WTC11 (cell line): ENCODE measurements at regions not wholly inside any gene's neighbourhood (a gene's known extent, or its start where the extent isn't known, plus 50 kb on each side); places are given as distances from the start of the nearest gene placed in this dataset.

ENCODE experiments used
- ATAC-seq: fragments of 200-7000 bp; cut with Tn5 transposase; 2 replicates; pipeline ENCODE4 v1.10.0; 2021; ENCODE audit warnings: mild to moderate bottlenecking, moderate library complexity
- CTCF ChIA-PET: fragments of 300-600 bp; sonication (Branson Sonifier 250); formaldehyde crosslinking; loops from one replicate; lab custom pipeline; 2021; ENCODE audit warnings: antibody characterized with exemption; lab: Charles Lee
- POLR2A ChIA-PET: fragments of 350-600 bp; sonication (Branson Sonifier 250); formaldehyde crosslinking; loops from one replicate; lab custom pipeline; 2021; ENCODE audit warnings: antibody characterized with exemption; lab: Charles Lee
- DNase-seq: peaks from one replicate; pipeline ENCODE4 v3.0.0; 2021; ENCODE audit warnings: low spot score
- H3K27ac Mint-ChIP-seq: 2 replicates; pipeline ENCODE4 v1.8.0; 2021; ENCODE audit warnings: mixed read lengths
- H3K27me3 Mint-ChIP-seq: 2 replicates; pipeline ENCODE4 v1.8.0; 2021; ENCODE audit warnings: low read depth, mild to moderate bottlenecking, moderate library complexity, mixed read lengths
- H3K36me3 Mint-ChIP-seq: 2 replicates; pipeline ENCODE4 v1.8.0; 2021; ENCODE audit warnings: mixed read lengths
- H3K4me1 Mint-ChIP-seq: 2 replicates; pipeline ENCODE4 v1.8.0; 2022; ENCODE audit warnings: mixed read lengths
- H3K4me3 Mint-ChIP-seq: 2 replicates; pipeline ENCODE4 v1.8.0; 2021; ENCODE audit warnings: mild to moderate bottlenecking, moderate library complexity, mixed read lengths
- H3K9me3 Mint-ChIP-seq: 2 replicates; pipeline ENCODE4 v1.8.0; 2021; ENCODE audit warnings: mixed read lengths
- CREB1 ChIP-seq: sonication (generic); formaldehyde crosslinking; IDR thresholded peaks from 2 replicates; pipeline ENCODE4 v1.8.0; 2023; ENCODE audit warnings: mild to moderate bottlenecking, missing genetic modification reagents
- EMX1 ChIP-seq: fragments of 250-450 bp; sonication (Bioruptor Pico); IDR thresholded peaks from 2 replicates; pipeline ENCODE4 v1.8.0; 2021; ENCODE audit warnings: mild to moderate bottlenecking
- ETV6 ChIP-seq: sonication (generic); formaldehyde crosslinking; IDR thresholded peaks from 2 replicates; pipeline ENCODE4 v1.8.1; 2022; ENCODE audit warnings: mild to moderate bottlenecking, missing genetic modification reagents
- GABPB1 ChIP-seq: sonication (generic); formaldehyde crosslinking; IDR thresholded peaks from 2 replicates; pipeline ENCODE4 v1.8.1; 2023; ENCODE audit warnings: mild to moderate bottlenecking, missing genetic modification reagents
- GRHL2 ChIP-seq: fragments of 250-450 bp; sonication (Bioruptor Pico); IDR thresholded peaks from 2 replicates; pipeline ENCODE4 v1.8.0; 2022; ENCODE audit warnings: mild to moderate bottlenecking, moderate library complexity; ENCODE audit not compliant: insufficient replicate concordance, severe bottlenecking
- GTF2I ChIP-seq: fragments of 250-450 bp; sonication (Bioruptor Pico); conservative IDR thresholded peaks from 2 replicates; pipeline ENCODE4 v1.4.0; 2021; ENCODE audit warnings: mild to moderate bottlenecking
- NFE2L1 ChIP-seq: sonication (generic); formaldehyde crosslinking; IDR thresholded peaks from 2 replicates; pipeline ENCODE4 v1.8.1; 2023; ENCODE audit warnings: missing genetic modification reagents
- NR1H2 ChIP-seq: sonication (generic); formaldehyde crosslinking; IDR thresholded peaks from 2 replicates; pipeline ENCODE4 v1.9.0; 2021; ENCODE audit warnings: mild to moderate bottlenecking, moderate library complexity, missing genetic modification reagents
- SMAD3 ChIP-seq: sonication (generic); formaldehyde crosslinking; IDR thresholded peaks from 2 replicates; pipeline ENCODE4 v1.8.0; 2022; ENCODE audit warnings: missing genetic modification reagents, mild to moderate bottlenecking, borderline replicate concordance
- SMAD4 ChIP-seq: sonication (generic); formaldehyde crosslinking; IDR thresholded peaks from 2 replicates; pipeline ENCODE4 v1.8.0; 2022; ENCODE audit warnings: mild to moderate bottlenecking, missing genetic modification reagents
- SOX15 ChIP-seq: fragments of 250-450 bp; sonication (Bioruptor Pico); IDR thresholded peaks from 2 replicates; pipeline ENCODE4 v1.9.0; 2021; ENCODE audit warnings: mild to moderate bottlenecking
- TCF7 ChIP-seq: sonication (generic); formaldehyde crosslinking; IDR thresholded peaks from 2 replicates; pipeline ENCODE4 v1.8.0; 2022; ENCODE audit warnings: mild to moderate bottlenecking, low read depth, missing genetic modification reagents, moderate library complexity
- TEAD4 ChIP-seq: sonication (generic); formaldehyde crosslinking; IDR thresholded peaks from 2 replicates; pipeline ENCODE4 v1.8.0; 2022; ENCODE audit warnings: mild to moderate bottlenecking, missing genetic modification reagents
- TP53 ChIP-seq: sonication (generic); formaldehyde crosslinking; IDR thresholded peaks from 2 replicates; pipeline ENCODE4 v1.8.1; 2023; ENCODE audit warnings: mild to moderate bottlenecking, missing genetic modification reagents
- ZNF219 ChIP-seq: sonication (generic); formaldehyde crosslinking; IDR thresholded peaks from 2 replicates; pipeline ENCODE4 v1.8.0; 2023; ENCODE audit warnings: missing genetic modification reagents, mild to moderate bottlenecking, borderline replicate concordance
- ZNF232 ChIP-seq: sonication (generic); formaldehyde crosslinking; IDR thresholded peaks from 2 replicates; pipeline ENCODE4 v1.8.0; 2022; ENCODE audit warnings: mild to moderate bottlenecking, missing genetic modification reagents
- ZNF317 ChIP-seq: sonication (generic); formaldehyde crosslinking; IDR thresholded peaks from 2 replicates; pipeline ENCODE4 v1.8.1; 2023; ENCODE audit warnings: low read depth, mild to moderate bottlenecking, moderate library complexity, missing genetic modification reagents, borderline replicate concordance
- TF ChIP-seq, protein P1 (sequence below): sonication (generic); formaldehyde crosslinking; IDR thresholded peaks from 2 replicates; pipeline ENCODE4 v1.8.0; 2023; ENCODE audit warnings: missing genetic modification reagents, mild to moderate bottlenecking, borderline replicate concordance
- TF ChIP-seq, protein P2 (sequence below): fragments of 250-450 bp; sonication (Bioruptor Pico); IDR thresholded peaks from 2 replicates; pipeline ENCODE4 v1.9.0; 2021; ENCODE audit warnings: moderate library complexity, mild to moderate bottlenecking, inconsistent platforms, borderline replicate concordance
- TF ChIP-seq, protein P3 (sequence below): sonication (generic); formaldehyde crosslinking; IDR thresholded peaks from 2 replicates; pipeline ENCODE4 v1.8.0; 2023; ENCODE audit warnings: missing genetic modification reagents
- TF ChIP-seq, protein P4 (sequence below): fragments of 200-600 bp; IDR thresholded peaks from 2 replicates; pipeline ENCODE4 v1.8.0; 2022; ENCODE audit warnings: antibody characterized with exemption
- TF ChIP-seq, protein P5 (sequence below): fragments of 250-450 bp; sonication (Bioruptor Pico); IDR thresholded peaks from 2 replicates; pipeline ENCODE4 v1.8.0; 2021; ENCODE audit warnings: mild to moderate bottlenecking
- TF ChIP-seq, protein P6 (sequence below): sonication (generic); formaldehyde crosslinking; IDR thresholded peaks from 2 replicates; pipeline ENCODE4 v1.8.1; 2023; ENCODE audit warnings: mild to moderate bottlenecking, missing genetic modification reagents, moderate library complexity
- TF ChIP-seq, protein P7 (sequence below): sonication (generic); formaldehyde crosslinking; IDR thresholded peaks from 2 replicates; pipeline ENCODE4 v1.8.1; 2022; ENCODE audit warnings: low read depth, missing genetic modification reagents, borderline replicate concordance

DNA sequence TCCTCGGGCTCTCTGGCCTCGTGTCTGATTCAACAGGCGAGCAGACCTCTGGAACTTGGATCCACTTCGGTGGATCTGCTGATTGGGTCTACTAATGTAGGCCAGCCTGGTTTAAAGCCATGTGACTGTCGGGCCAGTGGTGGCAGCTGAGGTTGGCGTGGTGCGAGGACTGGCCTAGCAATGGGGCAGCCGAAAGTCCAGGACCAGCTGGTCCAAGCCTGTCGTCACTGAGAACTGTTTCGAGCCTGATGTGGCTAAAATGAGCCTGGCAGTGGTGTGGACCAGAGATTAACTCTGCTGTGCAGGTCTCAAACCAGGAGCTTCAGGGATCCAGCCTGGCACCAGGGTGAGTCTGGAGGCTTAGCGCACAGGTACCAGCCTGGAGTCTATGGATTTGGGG lies 56.4 kb upstream of the ROBO1 start (continued):
- no peak for TF ChIP-seq ZNF219 (CRISPR knock-in tag)
- TF ChIP-seq, protein P1, sequence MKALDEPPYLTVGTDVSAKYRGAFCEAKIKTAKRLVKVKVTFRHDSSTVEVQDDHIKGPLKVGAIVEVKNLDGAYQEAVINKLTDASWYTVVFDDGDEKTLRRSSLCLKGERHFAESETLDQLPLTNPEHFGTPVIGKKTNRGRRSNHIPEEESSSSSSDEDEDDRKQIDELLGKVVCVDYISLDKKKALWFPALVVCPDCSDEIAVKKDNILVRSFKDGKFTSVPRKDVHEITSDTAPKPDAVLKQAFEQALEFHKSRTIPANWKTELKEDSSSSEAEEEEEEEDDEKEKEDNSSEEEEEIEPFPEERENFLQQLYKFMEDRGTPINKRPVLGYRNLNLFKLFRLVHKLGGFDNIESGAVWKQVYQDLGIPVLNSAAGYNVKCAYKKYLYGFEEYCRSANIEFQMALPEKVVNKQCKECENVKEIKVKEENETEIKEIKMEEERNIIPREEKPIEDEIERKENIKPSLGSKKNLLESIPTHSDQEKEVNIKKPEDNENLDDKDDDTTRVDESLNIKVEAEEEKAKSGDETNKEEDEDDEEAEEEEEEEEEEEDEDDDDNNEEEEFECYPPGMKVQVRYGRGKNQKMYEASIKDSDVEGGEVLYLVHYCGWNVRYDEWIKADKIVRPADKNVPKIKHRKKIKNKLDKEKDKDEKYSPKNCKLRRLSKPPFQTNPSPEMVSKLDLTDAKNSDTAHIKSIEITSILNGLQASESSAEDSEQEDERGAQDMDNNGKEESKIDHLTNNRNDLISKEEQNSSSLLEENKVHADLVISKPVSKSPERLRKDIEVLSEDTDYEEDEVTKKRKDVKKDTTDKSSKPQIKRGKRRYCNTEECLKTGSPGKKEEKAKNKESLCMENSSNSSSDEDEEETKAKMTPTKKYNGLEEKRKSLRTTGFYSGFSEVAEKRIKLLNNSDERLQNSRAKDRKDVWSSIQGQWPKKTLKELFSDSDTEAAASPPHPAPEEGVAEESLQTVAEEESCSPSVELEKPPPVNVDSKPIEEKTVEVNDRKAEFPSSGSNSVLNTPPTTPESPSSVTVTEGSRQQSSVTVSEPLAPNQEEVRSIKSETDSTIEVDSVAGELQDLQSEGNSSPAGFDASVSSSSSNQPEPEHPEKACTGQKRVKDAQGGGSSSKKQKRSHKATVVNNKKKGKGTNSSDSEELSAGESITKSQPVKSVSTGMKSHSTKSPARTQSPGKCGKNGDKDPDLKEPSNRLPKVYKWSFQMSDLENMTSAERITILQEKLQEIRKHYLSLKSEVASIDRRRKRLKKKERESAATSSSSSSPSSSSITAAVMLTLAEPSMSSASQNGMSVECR (CRISPR knock-in tag), result no peak
- TF ChIP-seq, protein P2, sequence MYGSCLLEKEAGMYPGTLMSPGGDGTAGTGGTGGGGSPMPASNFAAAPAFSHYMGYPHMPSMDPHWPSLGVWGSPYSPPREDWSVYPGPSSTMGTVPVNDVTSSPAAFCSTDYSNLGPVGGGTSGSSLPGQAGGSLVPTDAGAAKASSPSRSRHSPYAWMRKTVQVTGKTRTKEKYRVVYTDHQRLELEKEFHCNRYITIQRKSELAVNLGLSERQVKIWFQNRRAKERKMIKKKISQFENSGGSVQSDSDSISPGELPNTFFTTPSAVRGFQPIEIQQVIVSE (CRISPR knock-in tag), result no peak
- TF ChIP-seq, protein P3, sequence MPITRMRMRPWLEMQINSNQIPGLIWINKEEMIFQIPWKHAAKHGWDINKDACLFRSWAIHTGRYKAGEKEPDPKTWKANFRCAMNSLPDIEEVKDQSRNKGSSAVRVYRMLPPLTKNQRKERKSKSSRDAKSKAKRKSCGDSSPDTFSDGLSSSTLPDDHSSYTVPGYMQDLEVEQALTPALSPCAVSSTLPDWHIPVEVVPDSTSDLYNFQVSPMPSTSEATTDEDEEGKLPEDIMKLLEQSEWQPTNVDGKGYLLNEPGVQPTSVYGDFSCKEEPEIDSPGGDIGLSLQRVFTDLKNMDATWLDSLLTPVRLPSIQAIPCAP, result no peak
- TF ChIP-seq TCF7 (CRISPR knock-in tag), result no peak
- TF ChIP-seq ZNF317, result no peak

DNA sequence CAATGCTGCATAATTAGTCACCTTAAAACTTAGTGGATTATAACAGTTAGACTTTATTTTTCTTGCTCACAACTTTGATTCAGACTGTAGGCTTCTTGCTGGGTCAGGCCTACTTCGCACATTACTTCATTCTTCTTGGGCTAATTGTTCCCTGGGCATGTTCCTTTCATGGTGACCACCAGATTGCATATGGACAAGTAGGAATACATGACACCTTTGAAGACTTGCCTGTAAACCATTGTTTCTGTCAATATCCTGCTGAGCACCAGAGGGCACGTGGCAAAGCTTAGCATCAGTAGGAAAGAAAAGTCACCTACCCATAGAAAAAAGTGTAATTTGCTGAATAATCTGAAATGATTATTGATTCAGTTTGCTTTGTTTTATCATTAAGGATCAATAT lies 54.3 kb upstream of the ROBO1 start:
- Mint-ChIP-seq H3K36me3 (no peaks in the 10 kb centered on the region), H3K9me3 (peaks cover 1% of the 10 kb centered on the region; the same call in 1 of the 2 replicates), H3K27ac (no peak overlapping the region), H3K27me3 (no peaks in the 10 kb centered on the region; the same call in 1 of the 2 replicates), H3K4me3 (no peak overlapping the region), H3K4me1 (peaks cover 4% of the 10 kb centered on the region)
- ChIA-PET CTCF (no interaction called here), POLR2A (no interaction called here)
- TF ChIP-seq GTF2I (CRISPR knock-in tag) (no peak), EMX1 (CRISPR knock-in tag) (no peak), NR1H2 (no peak), GRHL2 (CRISPR knock-in tag) (no peak), TEAD4 (no peak), TP53 (CRISPR knock-in tag) (no peak), NFE2L1 (CRISPR knock-in tag) (no peak), SMAD4 (no peak), GABPB1 (CRISPR knock-in tag) (no peak), SOX15 (CRISPR knock-in tag) (no peak), ZNF232 (CRISPR knock-in tag) (no peak), SMAD3 (CRISPR knock-in tag) (no peak), ETV6 (no peak), CREB1 (CRISPR knock-in tag) (no peak)
- TF ChIP-seq, protein P4, sequence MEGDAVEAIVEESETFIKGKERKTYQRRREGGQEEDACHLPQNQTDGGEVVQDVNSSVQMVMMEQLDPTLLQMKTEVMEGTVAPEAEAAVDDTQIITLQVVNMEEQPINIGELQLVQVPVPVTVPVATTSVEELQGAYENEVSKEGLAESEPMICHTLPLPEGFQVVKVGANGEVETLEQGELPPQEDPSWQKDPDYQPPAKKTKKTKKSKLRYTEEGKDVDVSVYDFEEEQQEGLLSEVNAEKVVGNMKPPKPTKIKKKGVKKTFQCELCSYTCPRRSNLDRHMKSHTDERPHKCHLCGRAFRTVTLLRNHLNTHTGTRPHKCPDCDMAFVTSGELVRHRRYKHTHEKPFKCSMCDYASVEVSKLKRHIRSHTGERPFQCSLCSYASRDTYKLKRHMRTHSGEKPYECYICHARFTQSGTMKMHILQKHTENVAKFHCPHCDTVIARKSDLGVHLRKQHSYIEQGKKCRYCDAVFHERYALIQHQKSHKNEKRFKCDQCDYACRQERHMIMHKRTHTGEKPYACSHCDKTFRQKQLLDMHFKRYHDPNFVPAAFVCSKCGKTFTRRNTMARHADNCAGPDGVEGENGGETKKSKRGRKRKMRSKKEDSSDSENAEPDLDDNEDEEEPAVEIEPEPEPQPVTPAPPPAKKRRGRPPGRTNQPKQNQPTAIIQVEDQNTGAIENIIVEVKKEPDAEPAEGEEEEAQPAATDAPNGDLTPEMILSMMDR, result no peak
- TF ChIP-seq, protein P5, sequence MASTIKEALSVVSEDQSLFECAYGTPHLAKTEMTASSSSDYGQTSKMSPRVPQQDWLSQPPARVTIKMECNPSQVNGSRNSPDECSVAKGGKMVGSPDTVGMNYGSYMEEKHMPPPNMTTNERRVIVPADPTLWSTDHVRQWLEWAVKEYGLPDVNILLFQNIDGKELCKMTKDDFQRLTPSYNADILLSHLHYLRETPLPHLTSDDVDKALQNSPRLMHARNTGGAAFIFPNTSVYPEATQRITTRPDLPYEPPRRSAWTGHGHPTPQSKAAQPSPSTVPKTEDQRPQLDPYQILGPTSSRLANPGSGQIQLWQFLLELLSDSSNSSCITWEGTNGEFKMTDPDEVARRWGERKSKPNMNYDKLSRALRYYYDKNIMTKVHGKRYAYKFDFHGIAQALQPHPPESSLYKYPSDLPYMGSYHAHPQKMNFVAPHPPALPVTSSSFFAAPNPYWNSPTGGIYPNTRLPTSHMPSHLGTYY (CRISPR knock-in tag), result no peak
- TF ChIP-seq, protein P2 (CRISPR knock-in tag), result no peak
- TF ChIP-seq, protein P6, sequence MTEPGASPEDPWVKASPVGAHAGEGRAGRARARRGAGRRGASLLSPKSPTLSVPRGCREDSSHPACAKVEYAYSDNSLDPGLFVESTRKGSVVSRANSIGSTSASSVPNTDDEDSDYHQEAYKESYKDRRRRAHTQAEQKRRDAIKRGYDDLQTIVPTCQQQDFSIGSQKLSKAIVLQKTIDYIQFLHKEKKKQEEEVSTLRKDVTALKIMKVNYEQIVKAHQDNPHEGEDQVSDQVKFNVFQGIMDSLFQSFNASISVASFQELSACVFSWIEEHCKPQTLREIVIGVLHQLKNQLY (CRISPR knock-in tag), result no peak
- TF ChIP-seq, protein P7, sequence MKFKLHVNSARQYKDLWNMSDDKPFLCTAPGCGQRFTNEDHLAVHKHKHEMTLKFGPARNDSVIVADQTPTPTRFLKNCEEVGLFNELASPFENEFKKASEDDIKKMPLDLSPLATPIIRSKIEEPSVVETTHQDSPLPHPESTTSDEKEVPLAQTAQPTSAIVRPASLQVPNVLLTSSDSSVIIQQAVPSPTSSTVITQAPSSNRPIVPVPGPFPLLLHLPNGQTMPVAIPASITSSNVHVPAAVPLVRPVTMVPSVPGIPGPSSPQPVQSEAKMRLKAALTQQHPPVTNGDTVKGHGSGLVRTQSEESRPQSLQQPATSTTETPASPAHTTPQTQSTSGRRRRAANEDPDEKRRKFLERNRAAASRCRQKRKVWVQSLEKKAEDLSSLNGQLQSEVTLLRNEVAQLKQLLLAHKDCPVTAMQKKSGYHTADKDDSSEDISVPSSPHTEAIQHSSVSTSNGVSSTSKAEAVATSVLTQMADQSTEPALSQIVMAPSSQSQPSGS, result no peak
- no peak for DNase-seq
- no peak for ATAC-seq
